WTC11 (cell line): ENCODE measurements at regions not wholly inside any gene's neighbourhood (a gene's known extent, or its start where the extent isn't known, plus 50 kb on each side); places are given as distances from the start of the nearest gene placed in this dataset.

ENCODE experiments used
- ATAC-seq: fragments of 200-7000 bp; cut with Tn5 transposase; 2 replicates; pipeline ENCODE4 v1.10.0; 2021; ENCODE audit warnings: mild to moderate bottlenecking, moderate library complexity
- CTCF ChIA-PET: fragments of 300-600 bp; sonication (Branson Sonifier 250); formaldehyde crosslinking; loops from one replicate; lab custom pipeline; 2021; ENCODE audit warnings: antibody characterized with exemption; lab: Charles Lee
- POLR2A ChIA-PET: fragments of 350-600 bp; sonication (Branson Sonifier 250); formaldehyde crosslinking; loops from one replicate; lab custom pipeline; 2021; ENCODE audit warnings: antibody characterized with exemption; lab: Charles Lee
- DNase-seq: peaks from one replicate; pipeline ENCODE4 v3.0.0; 2021; ENCODE audit warnings: low spot score
- H3K27ac Mint-ChIP-seq: 2 replicates; pipeline ENCODE4 v1.8.0; 2021; ENCODE audit warnings: mixed read lengths
- H3K27me3 Mint-ChIP-seq: 2 replicates; pipeline ENCODE4 v1.8.0; 2021; ENCODE audit warnings: low read depth, mild to moderate bottlenecking, moderate library complexity, mixed read lengths
- H3K36me3 Mint-ChIP-seq: 2 replicates; pipeline ENCODE4 v1.8.0; 2021; ENCODE audit warnings: mixed read lengths
- H3K4me1 Mint-ChIP-seq: 2 replicates; pipeline ENCODE4 v1.8.0; 2022; ENCODE audit warnings: mixed read lengths
- H3K4me3 Mint-ChIP-seq: 2 replicates; pipeline ENCODE4 v1.8.0; 2021; ENCODE audit warnings: mild to moderate bottlenecking, moderate library complexity, mixed read lengths
- H3K9me3 Mint-ChIP-seq: 2 replicates; pipeline ENCODE4 v1.8.0; 2021; ENCODE audit warnings: mixed read lengths
- ATF1 ChIP-seq: sonication (generic); formaldehyde crosslinking; IDR thresholded peaks from 2 replicates; pipeline ENCODE4 v1.8.1; 2023; ENCODE audit warnings: mild to moderate bottlenecking, moderate library complexity, missing genetic modification reagents
- CBFB ChIP-seq: sonication (generic); formaldehyde crosslinking; IDR thresholded peaks from 2 replicates; pipeline ENCODE4 v1.8.1; 2022; ENCODE audit warnings: mild to moderate bottlenecking, low read depth, missing genetic modification reagents
- FOXJ3 ChIP-seq: sonication (generic); formaldehyde crosslinking; IDR thresholded peaks from 2 replicates; pipeline ENCODE4 v1.9.0; 2021; ENCODE audit warnings: missing genetic modification reagents, mild to moderate bottlenecking, borderline replicate concordance
- FOXK1 ChIP-seq: sonication (generic); formaldehyde crosslinking; IDR thresholded peaks from 2 replicates; pipeline ENCODE4 v1.8.0; 2022; ENCODE audit warnings: mild to moderate bottlenecking, moderate library complexity, missing genetic modification reagents
- FOXP1 ChIP-seq: sonication (generic); formaldehyde crosslinking; IDR thresholded peaks from 2 replicates; pipeline ENCODE4 v1.8.0; 2022; ENCODE audit warnings: missing genetic modification reagents, mild to moderate bottlenecking, moderate library complexity, borderline replicate concordance
- JAZF1 ChIP-seq: fragments of 250-450 bp; sonication (Bioruptor Pico); IDR thresholded peaks from 2 replicates; pipeline ENCODE4 v1.9.0; 2021; ENCODE audit warnings: moderate library complexity, mild to moderate bottlenecking, inconsistent platforms
- MAX ChIP-seq: sonication (generic); formaldehyde crosslinking; IDR thresholded peaks from 2 replicates; pipeline ENCODE4 v1.8.0; 2022; ENCODE audit warnings: mild to moderate bottlenecking, missing genetic modification reagents
- NR1H2 ChIP-seq: sonication (generic); formaldehyde crosslinking; IDR thresholded peaks from 2 replicates; pipeline ENCODE4 v1.9.0; 2021; ENCODE audit warnings: mild to moderate bottlenecking, moderate library complexity, missing genetic modification reagents
- NR3C1 ChIP-seq: sonication (generic); formaldehyde crosslinking; conservative IDR thresholded peaks from 2 replicates; pipeline ENCODE4 v1.8.1; 2023; ENCODE audit warnings: low read depth, mild to moderate bottlenecking, missing genetic modification reagents
- SMAD3 ChIP-seq: sonication (generic); formaldehyde crosslinking; IDR thresholded peaks from 2 replicates; pipeline ENCODE4 v1.8.0; 2022; ENCODE audit warnings: missing genetic modification reagents, mild to moderate bottlenecking, borderline replicate concordance
- SOX15 ChIP-seq: fragments of 250-450 bp; sonication (Bioruptor Pico); IDR thresholded peaks from 2 replicates; pipeline ENCODE4 v1.9.0; 2021; ENCODE audit warnings: mild to moderate bottlenecking
- SP1 ChIP-seq: sonication (generic); formaldehyde crosslinking; conservative IDR thresholded peaks from 2 replicates; pipeline ENCODE4 v1.8.1; 2022; ENCODE audit warnings: missing genetic modification reagents
- TP53 ChIP-seq: sonication (generic); formaldehyde crosslinking; IDR thresholded peaks from 2 replicates; pipeline ENCODE4 v1.8.1; 2023; ENCODE audit warnings: mild to moderate bottlenecking, missing genetic modification reagents
- USF1 ChIP-seq: sonication (generic); formaldehyde crosslinking; IDR thresholded peaks from 2 replicates; pipeline ENCODE4 v1.8.0; 2022; ENCODE audit warnings: mild to moderate bottlenecking, missing genetic modification reagents
- ZNF317 ChIP-seq: sonication (generic); formaldehyde crosslinking; IDR thresholded peaks from 2 replicates; pipeline ENCODE4 v1.8.1; 2023; ENCODE audit warnings: low read depth, mild to moderate bottlenecking, moderate library complexity, missing genetic modification reagents, borderline replicate concordance
- TF ChIP-seq, protein P1 (sequence below): fragments of 250-450 bp; sonication (Bioruptor Pico); IDR thresholded peaks from 2 replicates; pipeline ENCODE4 v1.9.0; 2021; ENCODE audit warnings: mild to moderate bottlenecking
- TF ChIP-seq, protein P2 (sequence below): sonication (generic); formaldehyde crosslinking; IDR thresholded peaks from 2 replicates; pipeline ENCODE4 v1.8.1; 2023; ENCODE audit warnings: mild to moderate bottlenecking, missing genetic modification reagents, moderate library complexity
- TF ChIP-seq, protein P3 (sequence below): sonication (generic); formaldehyde crosslinking; IDR thresholded peaks from 2 replicates; pipeline ENCODE4 v1.8.1; 2022; ENCODE audit warnings: low read depth, mild to moderate bottlenecking, moderate library complexity, missing genetic modification reagents, borderline replicate concordance
- TF ChIP-seq, protein P4 (sequence below): sonication (generic); formaldehyde crosslinking; conservative IDR thresholded peaks from 2 replicates; pipeline ENCODE4 v1.8.1; 2023; ENCODE audit warnings: mild to moderate bottlenecking, low read depth, missing genetic modification reagents, moderate library complexity
- TF ChIP-seq, protein P5 (sequence below): sonication (generic); formaldehyde crosslinking; IDR thresholded peaks from 2 replicates; pipeline ENCODE4 v1.8.0; 2022; ENCODE audit warnings: missing genetic modification reagents

DNA sequence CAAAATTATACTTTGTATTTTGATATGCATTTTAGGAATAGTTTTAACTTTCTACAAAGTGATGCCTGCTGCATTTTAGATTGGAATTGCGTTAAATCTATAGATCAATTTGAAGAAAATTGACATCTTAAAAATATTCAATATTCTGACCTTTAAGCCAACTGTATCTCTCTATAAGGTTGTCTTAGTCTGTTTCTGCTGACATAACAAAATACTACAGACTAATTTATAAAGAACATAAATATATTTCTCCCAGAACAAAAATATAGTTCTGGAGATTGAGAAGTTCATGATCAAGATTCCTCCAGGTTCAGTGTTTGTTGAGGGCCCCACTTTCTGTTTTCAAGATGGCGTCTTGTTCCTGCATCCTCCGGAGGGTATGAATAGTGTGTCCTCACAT, 73.6 kb upstream of the NEGR1 start:
- no peak for TF ChIP-seq ATF1 (CRISPR knock-in tag)
- TF ChIP-seq SP1 (CRISPR knock-in tag) = no peak
- TF ChIP-seq, protein P1, sequence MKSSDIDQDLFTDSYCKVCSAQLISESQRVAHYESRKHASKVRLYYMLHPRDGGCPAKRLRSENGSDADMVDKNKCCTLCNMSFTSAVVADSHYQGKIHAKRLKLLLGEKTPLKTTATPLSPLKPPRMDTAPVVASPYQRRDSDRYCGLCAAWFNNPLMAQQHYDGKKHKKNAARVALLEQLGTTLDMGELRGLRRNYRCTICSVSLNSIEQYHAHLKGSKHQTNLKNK (CRISPR knock-in tag) = no peak
- TF ChIP-seq NR3C1 (CRISPR knock-in tag) = no peak
- no peak for TF ChIP-seq TP53
- no peak for TF ChIP-seq SMAD3 (CRISPR knock-in tag)
- no peak for TF ChIP-seq FOXJ3 (CRISPR knock-in tag)
- no peak for TF ChIP-seq ZNF317
- TF ChIP-seq, protein P2, sequence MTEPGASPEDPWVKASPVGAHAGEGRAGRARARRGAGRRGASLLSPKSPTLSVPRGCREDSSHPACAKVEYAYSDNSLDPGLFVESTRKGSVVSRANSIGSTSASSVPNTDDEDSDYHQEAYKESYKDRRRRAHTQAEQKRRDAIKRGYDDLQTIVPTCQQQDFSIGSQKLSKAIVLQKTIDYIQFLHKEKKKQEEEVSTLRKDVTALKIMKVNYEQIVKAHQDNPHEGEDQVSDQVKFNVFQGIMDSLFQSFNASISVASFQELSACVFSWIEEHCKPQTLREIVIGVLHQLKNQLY = no peak
- TF ChIP-seq, protein P3, sequence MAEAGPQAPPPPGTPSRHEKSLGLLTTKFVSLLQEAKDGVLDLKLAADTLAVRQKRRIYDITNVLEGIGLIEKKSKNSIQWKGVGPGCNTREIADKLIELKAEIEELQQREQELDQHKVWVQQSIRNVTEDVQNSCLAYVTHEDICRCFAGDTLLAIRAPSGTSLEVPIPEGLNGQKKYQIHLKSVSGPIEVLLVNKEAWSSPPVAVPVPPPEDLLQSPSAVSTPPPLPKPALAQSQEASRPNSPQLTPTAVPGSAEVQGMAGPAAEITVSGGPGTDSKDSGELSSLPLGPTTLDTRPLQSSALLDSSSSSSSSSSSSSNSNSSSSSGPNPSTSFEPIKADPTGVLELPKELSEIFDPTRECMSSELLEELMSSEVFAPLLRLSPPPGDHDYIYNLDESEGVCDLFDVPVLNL = no peak
- TF ChIP-seq JAZF1 (CRISPR knock-in tag) = no peak
- TF ChIP-seq, protein P4, sequence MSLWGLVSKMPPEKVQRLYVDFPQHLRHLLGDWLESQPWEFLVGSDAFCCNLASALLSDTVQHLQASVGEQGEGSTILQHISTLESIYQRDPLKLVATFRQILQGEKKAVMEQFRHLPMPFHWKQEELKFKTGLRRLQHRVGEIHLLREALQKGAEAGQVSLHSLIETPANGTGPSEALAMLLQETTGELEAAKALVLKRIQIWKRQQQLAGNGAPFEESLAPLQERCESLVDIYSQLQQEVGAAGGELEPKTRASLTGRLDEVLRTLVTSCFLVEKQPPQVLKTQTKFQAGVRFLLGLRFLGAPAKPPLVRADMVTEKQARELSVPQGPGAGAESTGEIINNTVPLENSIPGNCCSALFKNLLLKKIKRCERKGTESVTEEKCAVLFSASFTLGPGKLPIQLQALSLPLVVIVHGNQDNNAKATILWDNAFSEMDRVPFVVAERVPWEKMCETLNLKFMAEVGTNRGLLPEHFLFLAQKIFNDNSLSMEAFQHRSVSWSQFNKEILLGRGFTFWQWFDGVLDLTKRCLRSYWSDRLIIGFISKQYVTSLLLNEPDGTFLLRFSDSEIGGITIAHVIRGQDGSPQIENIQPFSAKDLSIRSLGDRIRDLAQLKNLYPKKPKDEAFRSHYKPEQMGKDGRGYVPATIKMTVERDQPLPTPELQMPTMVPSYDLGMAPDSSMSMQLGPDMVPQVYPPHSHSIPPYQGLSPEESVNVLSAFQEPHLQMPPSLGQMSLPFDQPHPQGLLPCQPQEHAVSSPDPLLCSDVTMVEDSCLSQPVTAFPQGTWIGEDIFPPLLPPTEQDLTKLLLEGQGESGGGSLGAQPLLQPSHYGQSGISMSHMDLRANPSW (CRISPR knock-in tag) = no peak
- no peak for TF ChIP-seq SOX15 (CRISPR knock-in tag)
- TF ChIP-seq FOXK1 = no peak
- TF ChIP-seq MAX = no peak
- no peak for TF ChIP-seq FOXP1 (CRISPR knock-in tag)
- no peak for TF ChIP-seq CBFB (CRISPR knock-in tag)
- TF ChIP-seq, protein P5, sequence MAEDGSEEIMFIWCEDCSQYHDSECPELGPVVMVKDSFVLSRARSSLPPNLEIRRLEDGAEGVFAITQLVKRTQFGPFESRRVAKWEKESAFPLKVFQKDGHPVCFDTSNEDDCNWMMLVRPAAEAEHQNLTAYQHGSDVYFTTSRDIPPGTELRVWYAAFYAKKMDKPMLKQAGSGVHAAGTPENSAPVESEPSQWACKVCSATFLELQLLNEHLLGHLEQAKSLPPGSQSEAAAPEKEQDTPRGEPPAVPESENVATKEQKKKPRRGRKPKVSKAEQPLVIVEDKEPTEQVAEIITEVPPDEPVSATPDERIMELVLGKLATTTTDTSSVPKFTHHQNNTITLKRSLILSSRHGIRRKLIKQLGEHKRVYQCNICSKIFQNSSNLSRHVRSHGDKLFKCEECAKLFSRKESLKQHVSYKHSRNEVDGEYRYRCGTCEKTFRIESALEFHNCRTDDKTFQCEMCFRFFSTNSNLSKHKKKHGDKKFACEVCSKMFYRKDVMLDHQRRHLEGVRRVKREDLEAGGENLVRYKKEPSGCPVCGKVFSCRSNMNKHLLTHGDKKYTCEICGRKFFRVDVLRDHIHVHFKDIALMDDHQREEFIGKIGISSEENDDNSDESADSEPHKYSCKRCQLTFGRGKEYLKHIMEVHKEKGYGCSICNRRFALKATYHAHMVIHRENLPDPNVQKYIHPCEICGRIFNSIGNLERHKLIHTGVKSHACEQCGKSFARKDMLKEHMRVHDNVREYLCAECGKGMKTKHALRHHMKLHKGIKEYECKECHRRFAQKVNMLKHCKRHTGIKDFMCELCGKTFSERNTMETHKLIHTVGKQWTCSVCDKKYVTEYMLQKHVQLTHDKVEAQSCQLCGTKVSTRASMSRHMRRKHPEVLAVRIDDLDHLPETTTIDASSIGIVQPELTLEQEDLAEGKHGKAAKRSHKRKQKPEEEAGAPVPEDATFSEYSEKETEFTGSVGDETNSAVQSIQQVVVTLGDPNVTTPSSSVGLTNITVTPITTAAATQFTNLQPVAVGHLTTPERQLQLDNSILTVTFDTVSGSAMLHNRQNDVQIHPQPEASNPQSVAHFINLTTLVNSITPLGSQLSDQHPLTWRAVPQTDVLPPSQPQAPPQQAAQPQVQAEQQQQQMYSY (CRISPR knock-in tag) = no peak
- no peak for TF ChIP-seq USF1
- no peak for TF ChIP-seq NR1H2 (CRISPR knock-in tag)
- ATAC-seq = no peak
- Mint-ChIP-seq H3K4me1 (no peaks in the 10 kb centered on the region), H3K4me3 (no peak overlapping the region), H3K27me3 (no peaks in the 10 kb centered on the region), H3K36me3 (no peaks in the 10 kb centered on the region), H3K9me3 (no peaks in the 10 kb centered on the region), H3K27ac (no peak overlapping the region)
- no peak for DNase-seq
- POLR2A ChIA-PET = no interaction called here
- CTCF ChIA-PET = no interaction called here
